ENCODE measurements at regions not wholly inside any gene's neighbourhood (a gene's known extent, or its start where the extent isn't known, plus 50 kb on each side); places are given as distances from the start of the nearest gene placed in this dataset.

DNA sequence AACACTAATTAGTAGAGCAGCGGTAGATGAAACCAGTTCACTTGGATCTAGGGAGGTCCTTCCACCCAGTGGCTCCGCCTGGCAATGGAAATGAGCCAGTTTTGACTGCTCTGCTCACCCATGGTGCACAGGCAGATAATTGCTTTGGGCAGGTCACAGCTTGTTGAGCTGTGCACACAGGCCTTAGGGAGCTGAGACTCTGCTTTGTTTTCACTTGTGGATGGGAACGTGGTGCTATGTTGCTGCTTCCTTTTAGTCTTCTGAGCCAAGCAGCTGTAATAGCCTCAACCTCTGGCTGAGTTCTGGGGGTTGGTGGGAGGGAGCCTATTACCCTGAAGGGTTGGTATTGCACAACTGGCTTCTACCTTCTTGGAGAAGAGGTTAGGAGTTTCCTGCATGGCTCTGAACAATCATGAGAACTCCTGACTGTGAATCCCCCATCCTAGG is 262.3 kb upstream of the MTNR1B start:
- Histone ChIP-seq H3K4me3 (ENCODE audit: low read depth, low read length) (no peak overlapping the region), H3K27me3 (ENCODE audit: control insufficient read depth, insufficient read depth, low read length) (no peaks in the 10 kb centered on the region), H3K36me3 (ENCODE audit: control insufficient read depth, insufficient read depth, low read length) (no peaks in the 10 kb centered on the region)
- no peak for DNase-seq (ENCODE audit: low read depth)
- TF ChIP-seq, protein P1, sequence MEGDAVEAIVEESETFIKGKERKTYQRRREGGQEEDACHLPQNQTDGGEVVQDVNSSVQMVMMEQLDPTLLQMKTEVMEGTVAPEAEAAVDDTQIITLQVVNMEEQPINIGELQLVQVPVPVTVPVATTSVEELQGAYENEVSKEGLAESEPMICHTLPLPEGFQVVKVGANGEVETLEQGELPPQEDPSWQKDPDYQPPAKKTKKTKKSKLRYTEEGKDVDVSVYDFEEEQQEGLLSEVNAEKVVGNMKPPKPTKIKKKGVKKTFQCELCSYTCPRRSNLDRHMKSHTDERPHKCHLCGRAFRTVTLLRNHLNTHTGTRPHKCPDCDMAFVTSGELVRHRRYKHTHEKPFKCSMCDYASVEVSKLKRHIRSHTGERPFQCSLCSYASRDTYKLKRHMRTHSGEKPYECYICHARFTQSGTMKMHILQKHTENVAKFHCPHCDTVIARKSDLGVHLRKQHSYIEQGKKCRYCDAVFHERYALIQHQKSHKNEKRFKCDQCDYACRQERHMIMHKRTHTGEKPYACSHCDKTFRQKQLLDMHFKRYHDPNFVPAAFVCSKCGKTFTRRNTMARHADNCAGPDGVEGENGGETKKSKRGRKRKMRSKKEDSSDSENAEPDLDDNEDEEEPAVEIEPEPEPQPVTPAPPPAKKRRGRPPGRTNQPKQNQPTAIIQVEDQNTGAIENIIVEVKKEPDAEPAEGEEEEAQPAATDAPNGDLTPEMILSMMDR (IDR thresholded peaks at IDR 0.05; ENCODE audit: insufficient read depth, low read length, poor library complexity, severe bottlenecking) = no peak

DNA sequence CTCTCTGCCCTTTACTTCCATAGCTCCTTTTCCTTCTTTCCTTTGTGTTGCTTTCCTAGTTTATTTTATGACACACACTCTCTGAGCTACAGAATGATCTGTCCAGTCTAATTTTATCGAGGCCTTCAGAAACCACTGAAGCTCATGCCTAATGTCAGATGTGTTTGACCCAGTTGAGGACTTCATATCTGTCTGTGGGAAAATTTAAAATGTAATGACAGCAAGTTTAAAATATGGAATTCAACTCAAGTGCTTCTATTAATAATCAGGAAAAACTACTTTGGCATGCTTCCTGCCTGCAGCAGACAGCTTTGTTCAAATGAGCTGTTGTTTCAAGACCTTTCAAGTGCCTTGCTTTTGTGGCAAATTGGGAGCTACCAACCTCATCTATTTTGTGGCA is 261.8 kb upstream of the MTNR1B start:
- Histone ChIP-seq H3K36me3 (ENCODE audit: control insufficient read depth, insufficient read depth, low read length) (no peaks in the 10 kb centered on the region), H3K27me3 (ENCODE audit: control insufficient read depth, insufficient read depth, low read length) (no peaks in the 10 kb centered on the region), H3K4me3 (ENCODE audit: low read depth, low read length) (no peak overlapping the region)
- DNase-seq (ENCODE audit: low read depth) = no peak
- TF ChIP-seq, protein P1 (IDR thresholded peaks at IDR 0.05; ENCODE audit: insufficient read depth, low read length, poor library complexity, severe bottlenecking) = no peak

DNA sequence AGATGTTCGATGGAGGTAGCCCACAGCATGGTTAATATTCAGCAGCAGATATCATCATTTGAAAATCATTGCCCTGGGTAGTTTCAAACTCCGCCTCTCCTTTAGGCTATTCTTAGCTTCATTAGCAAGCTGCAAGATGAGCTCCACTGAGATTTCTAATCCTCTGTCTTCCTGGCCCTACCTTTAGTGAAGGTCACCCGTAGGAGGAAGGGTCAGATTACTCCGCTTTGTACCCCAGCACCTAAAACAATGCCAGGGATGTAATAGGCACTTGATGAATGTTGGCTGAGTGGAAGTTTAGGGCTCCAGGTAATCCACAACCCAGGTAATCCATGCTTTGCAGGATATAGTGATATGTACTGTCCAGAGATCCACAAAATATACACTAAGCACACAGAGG is 260.1 kb upstream of the MTNR1B start:
- no peaks in the 10 kb centered on the region for H3K27me3 ChIP-seq (ENCODE audit: control insufficient read depth, insufficient read depth, low read length)
- no peak for DNase-seq (ENCODE audit: low read depth)
- no peaks in the 10 kb centered on the region for H3K36me3 ChIP-seq (ENCODE audit: control insufficient read depth, insufficient read depth, low read length)
- no peak overlapping the region for H3K4me3 ChIP-seq (ENCODE audit: low read depth, low read length)
- TF ChIP-seq, protein P1 (IDR thresholded peaks at IDR 0.05; ENCODE audit: insufficient read depth, low read length, poor library complexity, severe bottlenecking) = no peak

DNA sequence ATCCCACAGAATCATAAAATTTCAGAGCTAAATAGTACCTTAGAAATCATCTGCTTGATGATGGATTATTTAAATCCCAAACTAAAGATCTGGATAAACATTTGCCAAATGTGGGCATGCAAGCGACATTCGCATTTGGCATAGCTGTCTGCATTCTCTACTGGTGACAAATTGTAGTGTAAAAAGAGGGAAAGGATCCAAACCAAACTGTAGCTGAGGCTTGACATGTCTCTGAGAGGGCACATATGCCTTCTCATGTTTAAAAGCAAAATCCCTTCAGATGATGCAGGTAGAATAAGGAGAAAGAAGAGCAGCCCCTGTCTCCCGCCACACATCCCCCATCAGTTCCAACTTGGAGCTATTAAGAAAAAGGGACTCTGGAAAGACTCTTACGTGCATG is 257.5 kb upstream of the MTNR1B start:
- TF ChIP-seq, protein P1 (IDR thresholded peaks at IDR 0.05; ENCODE audit: insufficient read depth, low read length, poor library complexity, severe bottlenecking) = no peak
- Histone ChIP-seq H3K27me3 (ENCODE audit: control insufficient read depth, insufficient read depth, low read length) (no peaks in the 10 kb centered on the region), H3K36me3 (ENCODE audit: control insufficient read depth, insufficient read depth, low read length) (no peaks in the 10 kb centered on the region), H3K4me3 (ENCODE audit: low read depth, low read length) (no peak overlapping the region)
- no peak for DNase-seq (ENCODE audit: low read depth)

DNA sequence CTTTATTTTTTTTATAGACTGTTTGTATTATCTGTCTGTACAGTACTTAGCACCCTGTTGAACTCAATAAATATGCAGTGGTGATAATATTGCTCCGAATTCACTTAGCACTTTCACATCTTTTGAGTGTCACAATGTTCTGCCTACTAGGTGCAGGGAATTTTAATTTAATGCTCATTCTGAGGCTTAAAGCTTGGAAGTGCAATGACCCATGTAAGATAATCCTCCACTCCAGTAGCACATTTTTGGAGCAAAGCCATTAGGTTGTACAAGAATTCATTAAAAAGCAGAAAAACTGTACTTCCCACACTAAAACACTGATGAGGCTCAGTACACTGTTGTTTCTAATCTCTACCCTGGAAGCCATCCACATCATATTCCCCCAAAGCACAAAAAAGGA is 255.3 kb upstream of the MTNR1B start:
- Histone ChIP-seq H3K27me3 (ENCODE audit: control insufficient read depth, insufficient read depth, low read length) (no peaks in the 10 kb centered on the region), H3K36me3 (ENCODE audit: control insufficient read depth, insufficient read depth, low read length) (no peaks in the 10 kb centered on the region), H3K4me3 (ENCODE audit: low read depth, low read length) (no peak overlapping the region)
- no peak for DNase-seq (ENCODE audit: low read depth)
- TF ChIP-seq, protein P1 (IDR thresholded peaks at IDR 0.05; ENCODE audit: insufficient read depth, low read length, poor library complexity, severe bottlenecking) = no peak

DNA sequence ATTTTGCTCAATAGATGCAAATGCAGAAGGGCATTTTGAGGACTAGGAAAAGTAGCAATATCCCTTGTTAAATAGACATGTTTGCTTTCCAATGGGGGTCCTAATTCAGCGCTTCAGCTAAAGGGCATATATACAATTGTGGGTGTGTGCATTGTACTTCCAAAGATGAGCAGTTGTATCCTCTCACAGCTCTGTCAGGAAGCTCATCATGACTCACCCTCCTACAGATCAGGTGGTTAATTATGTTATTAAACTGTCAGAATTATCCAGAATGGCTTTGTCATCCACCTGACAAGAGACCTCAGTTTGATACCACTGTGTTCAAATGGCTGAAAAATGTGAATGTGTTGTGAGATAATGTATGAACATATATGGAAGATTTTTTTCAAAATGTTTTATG is 252.2 kb upstream of the MTNR1B start:
- Histone ChIP-seq H3K27me3 (ENCODE audit: control insufficient read depth, insufficient read depth, low read length) (no peaks in the 10 kb centered on the region), H3K36me3 (ENCODE audit: control insufficient read depth, insufficient read depth, low read length) (no peaks in the 10 kb centered on the region), H3K4me3 (ENCODE audit: low read depth, low read length) (no peak overlapping the region)
- DNase-seq (ENCODE audit: low read depth) = no peak
- TF ChIP-seq, protein P1 (IDR thresholded peaks at IDR 0.05; ENCODE audit: insufficient read depth, low read length, poor library complexity, severe bottlenecking) = no peak
